GM12891 (cell line): ENCODE measurements at regions not wholly inside any gene's neighbourhood (a gene's known extent, or its start where the extent isn't known, plus 50 kb on each side); places are given as distances from the start of the nearest gene placed in this dataset.

Experiments used
- PAX5 ChIP-seq: IDR thresholded peaks from 2 replicates; pipeline ENCODE4 v1.6.1; 2011; ENCODE audit warnings: low read length, moderate library complexity, mild to moderate bottlenecking; ENCODE audit not compliant: insufficient read depth, severe bottlenecking
- POLR2A ChIP-seq: IDR thresholded peaks from 2 replicates; pipeline ENCODE4 v1.6.1; 2011; ENCODE audit warnings: low read depth, low read length, control low read depth
- POLR2AphosphoS5 ChIP-seq: IDR thresholded peaks from 2 replicates; pipeline ENCODE4 v1.6.1; 2011; ENCODE audit warnings: low read depth, low read length, control low read depth
- SPI1 ChIP-seq: IDR thresholded peaks from 2 replicates; pipeline ENCODE4 v1.6.1; 2011; ENCODE audit warnings: low read depth, low read length, control low read depth
- TAF1 ChIP-seq: IDR thresholded peaks from 2 replicates; pipeline ENCODE4 v1.6.1; 2011; ENCODE audit warnings: low read depth, low read length, control low read depth

DNA sequence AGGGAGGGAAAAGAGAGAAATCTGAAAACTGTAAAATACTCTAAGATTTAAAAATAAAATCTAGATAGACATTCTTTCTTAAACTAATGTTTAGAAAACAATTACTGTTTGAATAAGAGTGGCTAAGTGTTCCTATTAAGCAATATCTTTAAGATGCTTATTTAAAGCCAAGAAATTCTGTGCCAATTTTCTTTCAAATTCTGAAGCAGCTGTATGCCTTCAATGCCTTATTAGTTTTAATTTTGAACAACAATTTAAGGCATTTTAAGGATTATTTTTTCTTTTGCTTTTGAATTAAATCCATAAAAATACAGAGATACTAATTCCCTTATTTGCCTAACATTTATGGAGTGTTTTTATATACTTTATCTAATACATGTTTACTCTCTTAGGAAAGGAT lies 50.3 kb upstream of the KITLG start:
- TF ChIP-seq PAX5 (no peak), POLR2AphosphoS5 (no peak), POLR2A (no peak), TAF1 (no peak), SPI1 (no peak)
